EL (cell line): ENCODE measurements at regions not wholly inside any gene's neighbourhood (a gene's known extent, or its start where the extent isn't known, plus 50 kb on each side); places are given as distances from the start of the nearest gene placed in this dataset.

ENCODE experiments used
- DNase-seq: peaks from one replicate; pipeline ENCODE4 v3.0.0-alpha.2; 2016

DNA sequence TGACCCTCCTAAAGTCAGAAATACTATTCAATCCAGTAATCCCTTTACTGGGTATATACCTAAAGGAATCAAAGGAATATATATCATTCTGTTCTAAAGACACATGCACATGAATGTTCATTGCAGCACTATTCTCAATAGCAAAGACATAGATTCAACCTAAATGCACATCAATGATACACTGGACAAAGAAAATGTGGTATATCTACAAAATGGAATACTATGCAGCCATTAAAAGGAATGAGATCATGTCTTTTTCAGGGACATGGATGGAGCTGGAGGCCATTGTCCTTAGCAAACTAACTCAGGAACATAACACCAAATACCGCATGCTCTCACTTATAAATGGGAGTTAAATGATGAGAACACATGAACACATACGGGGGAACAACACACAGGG lies 306.0 kb upstream of the EPHA5 start:
- no peak for DNase-seq

DNA sequence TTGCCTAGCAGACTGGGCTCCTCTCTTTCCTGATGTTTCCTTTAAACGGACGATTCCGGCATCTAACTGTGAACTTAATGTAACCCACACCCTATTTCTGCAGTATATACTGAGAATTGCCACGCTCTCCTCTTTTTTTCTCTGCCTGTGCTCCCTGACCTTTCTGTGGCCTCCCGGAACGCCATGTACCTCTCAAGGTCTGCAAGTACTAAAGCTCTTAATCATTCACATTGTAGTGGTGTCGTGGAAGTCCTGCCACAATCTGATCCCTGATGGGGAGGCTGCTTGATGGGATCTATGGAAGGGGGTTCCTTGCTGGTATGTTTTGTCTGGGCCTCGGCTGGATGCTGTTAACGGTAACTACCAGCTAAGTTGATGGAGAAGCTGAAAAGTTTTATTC lies 302.9 kb upstream of the EPHA5 start:
- no peak for DNase-seq

GRCh38 chr4:65971686-65972085 lies 301.4 kb upstream of the EPHA5 start:
- no peak for DNase-seq

- peak; percentile 25 for DNase-seq
Measured at GRCh38 chr4:65968831-65969558, 298.7 kb upstream of the EPHA5 start.

DNA sequence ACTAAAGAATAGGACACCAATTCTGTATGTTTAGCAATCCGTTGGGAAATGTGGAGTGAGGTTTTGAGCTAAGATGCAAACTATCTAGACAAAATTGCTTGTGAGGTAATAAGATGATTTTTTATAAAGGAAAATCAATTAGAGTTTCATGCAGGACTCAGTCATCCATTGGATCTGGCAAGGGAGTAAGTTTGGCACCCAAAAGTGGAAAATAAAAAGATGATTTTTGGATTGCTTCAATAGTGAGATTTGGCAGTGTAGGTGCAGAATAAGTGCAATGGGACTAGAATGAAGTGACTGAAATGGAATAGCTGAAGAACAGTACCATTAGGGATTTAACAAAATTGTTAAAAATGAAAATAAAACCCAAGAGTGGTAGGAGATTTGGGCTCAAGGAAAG lies 290.5 kb upstream of the EPHA5 start:
- DNase-seq: no peak

DNA sequence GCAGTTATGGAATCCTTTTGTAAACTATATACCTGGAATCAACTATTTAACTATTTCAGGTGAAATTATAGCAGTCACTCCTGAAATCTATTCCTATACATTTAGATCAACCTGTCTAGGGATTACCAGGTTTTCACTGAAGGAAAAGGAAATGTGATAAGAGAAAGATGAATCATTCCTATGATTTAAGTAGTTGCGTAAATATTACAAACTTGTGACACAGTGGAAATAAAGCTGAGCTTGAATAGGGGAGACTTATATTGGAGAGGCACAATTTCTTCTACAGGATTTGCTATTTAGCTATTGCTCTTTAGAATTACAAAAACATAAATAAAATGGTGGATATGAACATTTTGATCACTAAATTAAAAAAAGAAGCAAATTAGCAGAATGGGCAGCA lies 284.1 kb upstream of the EPHA5 start:
- no peak for DNase-seq

GRCh38 chr4:65951177-65951576 lies 280.9 kb upstream of the EPHA5 start:
- no peak for DNase-seq

- peak; percentile 86 for DNase-seq
Measured at GRCh38 chr4:65943076-65943475, 272.8 kb upstream of the EPHA5 start.

- no peak for DNase-seq
Measured at GRCh38 chr4:65924843-65925242, 254.6 kb upstream of the EPHA5 start.

DNA sequence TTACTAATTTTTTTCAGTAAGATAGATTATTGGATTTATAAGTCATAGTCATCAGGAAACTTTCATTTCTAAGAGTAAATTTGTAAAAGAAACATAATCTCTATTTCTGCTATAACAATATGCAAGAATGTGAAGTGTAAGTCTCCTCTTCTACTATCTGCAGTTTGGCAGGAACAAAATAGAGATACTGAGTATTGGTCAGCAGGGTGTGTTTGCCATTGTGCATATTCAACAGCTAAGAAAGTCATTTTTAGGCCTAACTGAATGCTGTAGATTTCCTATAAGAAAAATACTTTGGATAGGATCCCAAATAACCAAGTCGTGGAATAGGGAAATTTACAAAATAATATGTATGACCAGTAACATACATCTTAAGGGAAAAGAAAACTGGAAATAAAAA lies 253.3 kb upstream of the EPHA5 start:
- no peak for DNase-seq

- no peak for DNase-seq
Measured at GRCh38 chr4:65921180-65921579, 250.9 kb upstream of the EPHA5 start.

DNA sequence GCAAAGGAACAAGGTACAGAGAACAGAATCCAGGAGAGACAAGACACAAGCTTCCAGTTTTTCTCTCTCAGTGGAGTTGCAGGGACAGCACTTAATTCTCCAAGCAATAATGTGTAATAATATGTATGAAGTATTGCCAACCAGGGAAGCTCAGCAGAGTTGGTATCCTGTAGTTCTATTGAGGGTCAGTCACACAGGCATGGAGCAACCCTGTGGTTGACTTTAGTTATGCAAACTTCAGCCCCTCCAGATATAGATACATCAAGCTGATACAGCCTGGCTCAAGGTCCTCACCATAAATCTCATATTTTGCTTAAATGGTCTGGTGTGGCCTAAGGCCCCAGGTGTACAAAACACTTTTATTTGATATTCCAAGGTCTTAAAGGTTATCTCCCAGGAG lies 248.6 kb upstream of the EPHA5 start:
- DNase-seq: no peak

DNA sequence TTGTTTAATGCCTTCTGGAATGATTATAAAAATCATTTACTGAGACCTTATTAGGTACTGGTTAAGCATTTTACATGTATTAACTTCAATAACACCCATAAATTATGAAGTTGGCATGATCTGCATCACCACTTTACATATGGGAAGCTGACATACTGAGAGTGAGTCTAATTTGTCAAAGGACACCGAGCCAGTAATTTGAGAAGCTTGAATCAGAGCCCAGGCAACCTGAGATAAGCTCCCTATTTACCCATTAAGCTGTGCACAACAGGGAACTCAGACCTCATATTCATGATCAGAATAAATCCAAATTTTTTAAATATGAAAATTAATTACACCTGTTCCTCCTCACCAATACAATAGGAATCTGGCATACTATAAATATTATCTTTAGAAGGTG lies 247.9 kb upstream of the EPHA5 start:
- DNase-seq: no peak

GRCh38 chr4:65917486-65917885 lies 247.2 kb upstream of the EPHA5 start:
- peak; percentile 54 for DNase-seq

GRCh38 chr4:65911720-65912119 lies 241.4 kb upstream of the EPHA5 start:
- DNase-seq: no peak

GRCh38 chr4:65893957-65894755 lies 223.9 kb upstream of the EPHA5 start:
- no peak for DNase-seq

DNA sequence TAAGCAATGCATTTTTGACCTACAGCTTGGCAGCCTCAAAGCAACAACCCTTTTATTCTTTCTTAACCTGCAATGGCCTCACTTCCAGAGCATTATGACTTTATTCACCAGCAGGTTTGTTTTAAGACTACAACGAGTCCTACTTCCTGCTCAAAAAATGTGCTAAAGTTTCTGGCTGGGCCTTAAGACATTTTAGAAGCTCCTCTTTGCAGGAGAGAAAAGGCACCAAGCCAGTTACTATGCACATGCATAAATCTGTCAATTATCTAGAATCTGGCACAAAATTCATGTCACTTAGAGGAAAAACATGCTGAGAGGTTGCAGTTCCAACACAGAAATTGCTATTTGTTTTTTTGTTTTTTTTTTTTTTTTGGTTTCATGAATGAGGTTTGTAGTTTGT lies 223.0 kb upstream of the EPHA5 start:
- no peak for DNase-seq

- DNase-seq: no peak
Measured at GRCh38 chr4:65880594-65880993, 210.3 kb upstream of the EPHA5 start.

GRCh38 chr4:65868096-65868824 lies 198.0 kb upstream of the EPHA5 start:
- no peak for DNase-seq

GRCh38 chr4:65865489-65865888 lies 195.2 kb upstream of the EPHA5 start:
- DNase-seq: peak; percentile 1

DNA sequence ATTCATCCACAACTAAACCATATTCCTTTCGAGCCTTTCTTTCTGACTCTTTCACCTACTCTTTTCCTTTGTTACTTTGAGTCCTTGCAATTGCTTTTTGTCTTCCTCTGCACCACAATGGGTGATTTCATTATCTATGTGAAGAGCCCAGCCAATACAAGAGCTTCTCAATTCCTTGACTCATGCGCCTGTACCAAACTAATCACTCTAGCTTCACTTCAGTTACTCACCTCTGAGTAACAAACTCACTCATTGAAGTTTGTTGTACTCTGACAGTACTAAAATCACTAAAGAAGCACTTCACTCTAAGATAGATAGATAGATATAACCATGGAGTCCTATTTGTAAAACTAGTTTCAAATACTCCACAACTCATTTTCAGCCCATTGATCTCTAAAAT lies 191.7 kb upstream of the EPHA5 start:
- DNase-seq: no peak

DNA sequence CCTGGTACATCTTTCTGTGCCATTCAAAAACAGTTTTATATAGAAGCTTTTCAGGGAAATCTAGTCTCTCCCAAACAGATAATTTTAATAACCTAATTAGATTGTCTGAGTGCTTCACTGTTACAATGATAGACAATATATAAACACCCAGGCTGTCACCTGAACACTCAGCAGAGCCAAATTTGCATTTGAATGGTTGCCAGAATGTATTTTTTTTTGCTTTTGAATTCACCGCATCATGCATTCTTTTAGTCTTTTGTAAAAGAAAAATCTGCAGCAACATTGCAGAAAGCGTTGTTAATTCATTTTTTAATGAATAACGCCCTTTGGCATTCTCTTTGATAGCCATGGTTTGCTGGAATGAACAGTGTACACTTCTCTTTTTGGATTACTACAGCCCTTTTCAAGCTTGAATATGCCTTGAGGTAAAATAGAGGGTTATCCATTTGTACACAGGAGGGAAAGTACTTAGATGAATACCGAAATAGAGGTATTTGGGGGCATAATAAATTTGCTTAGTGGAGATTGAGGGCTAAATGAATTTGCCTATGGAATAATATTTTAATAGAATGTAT lies 175.0 kb upstream of the EPHA5 start:
- no peak for DNase-seq

DNA sequence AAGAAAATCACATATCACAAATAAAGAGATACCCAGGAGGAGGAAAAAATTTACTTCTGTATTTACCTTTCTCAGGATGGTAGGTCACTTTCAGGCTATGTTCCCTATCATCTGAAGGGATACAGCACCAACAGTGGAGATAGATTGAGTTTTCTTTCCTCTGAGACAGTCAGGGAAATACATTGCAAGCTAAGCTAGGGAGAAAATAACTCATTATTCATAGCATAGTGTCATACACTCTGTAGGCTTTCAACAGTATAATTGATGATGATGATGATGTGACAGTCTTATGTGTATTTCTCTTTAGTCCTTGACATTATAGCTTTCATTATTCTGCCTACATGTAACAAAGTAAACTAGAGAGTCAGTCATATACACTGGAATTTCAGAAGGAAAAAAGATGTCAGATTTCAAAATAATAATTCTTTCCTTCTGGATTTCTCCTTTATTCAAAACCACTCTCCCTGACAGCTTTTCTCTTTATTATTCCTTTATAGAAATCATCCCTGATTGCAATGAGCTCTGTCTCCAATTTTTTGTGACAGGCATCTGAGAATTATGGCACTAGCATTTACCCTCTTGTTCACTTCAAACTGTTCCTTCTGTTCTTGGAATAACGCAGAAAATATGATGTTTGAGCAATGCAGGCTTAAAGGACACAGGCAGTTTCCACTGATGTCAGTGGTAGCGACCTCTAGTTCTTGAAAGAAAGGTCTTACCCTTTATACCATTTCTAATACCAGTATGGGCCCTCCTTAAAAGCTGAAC lies 169.1 kb upstream of the EPHA5 start:
- DNase-seq: no peak
